NCI-H526 (cell line): ENCODE measurements at regions not wholly inside any gene's neighbourhood (a gene's known extent, or its start where the extent isn't known, plus 50 kb on each side); places are given as distances from the start of the nearest gene placed in this dataset.

ENCODE experiments used
- DNase-seq, 2 experiments: peaks; one replicate each; lab custom pipeline; 2025; lab: John Stamatoyannopoulos, UW

DNA sequence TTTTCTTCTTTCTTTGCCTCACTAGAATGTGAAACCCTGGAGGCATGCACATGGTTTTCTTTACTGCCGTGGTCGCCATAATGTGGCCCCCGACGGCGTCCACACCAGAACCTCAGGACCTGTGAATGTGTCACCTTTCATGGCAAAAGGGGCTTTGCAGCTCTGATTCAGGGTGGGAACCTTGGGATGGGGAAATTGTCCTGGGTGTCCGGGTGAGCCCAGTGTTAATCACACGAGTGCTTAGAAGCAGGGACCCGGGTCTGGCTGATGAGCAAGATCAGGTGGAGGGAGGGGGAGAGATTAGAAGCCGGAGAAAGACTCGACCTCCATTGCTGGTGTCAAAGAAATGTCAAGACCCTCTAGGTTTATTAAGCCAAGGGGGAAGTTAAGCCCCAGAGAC lies 74.7 kb upstream of the SHISAL1 start:
- DNase-seq, result no peak

DNA sequence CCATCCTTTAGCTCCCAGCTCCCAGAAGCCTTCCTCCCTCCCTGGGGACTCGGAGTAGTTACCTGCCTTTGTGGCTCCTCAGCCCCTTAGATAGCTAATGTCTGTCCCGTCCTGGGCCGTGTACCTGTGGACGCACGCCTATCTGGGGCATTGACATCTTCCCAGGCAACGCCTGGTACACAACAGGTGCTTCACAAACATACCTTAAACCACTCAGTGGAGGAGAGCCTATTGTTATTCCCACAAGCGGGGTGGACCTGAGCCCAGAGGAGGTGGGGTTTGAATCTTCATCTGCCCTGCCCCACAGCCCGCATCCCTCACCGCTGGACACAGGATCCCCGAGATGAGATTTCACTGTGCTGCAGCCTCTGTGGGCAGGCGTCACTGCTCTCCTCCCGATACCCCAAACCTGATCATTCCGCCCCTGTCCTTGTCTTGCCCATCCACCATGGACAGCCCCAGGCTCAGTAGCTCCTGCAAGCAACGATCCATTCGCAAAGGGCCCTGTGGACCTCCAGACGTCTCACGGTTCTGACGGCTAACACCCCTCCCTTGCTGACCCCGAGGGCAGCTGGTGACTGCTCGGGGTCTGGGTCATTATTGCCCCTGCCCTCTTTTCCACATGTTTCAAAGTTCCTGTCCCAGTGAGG lies 73.8 kb upstream of the SHISAL1 start:
- no peak for DNase-seq

GRCh38 chr22:44385781-44386180 lies 73.0 kb upstream of the SHISAL1 start:
- no peak for DNase-seq

DNA sequence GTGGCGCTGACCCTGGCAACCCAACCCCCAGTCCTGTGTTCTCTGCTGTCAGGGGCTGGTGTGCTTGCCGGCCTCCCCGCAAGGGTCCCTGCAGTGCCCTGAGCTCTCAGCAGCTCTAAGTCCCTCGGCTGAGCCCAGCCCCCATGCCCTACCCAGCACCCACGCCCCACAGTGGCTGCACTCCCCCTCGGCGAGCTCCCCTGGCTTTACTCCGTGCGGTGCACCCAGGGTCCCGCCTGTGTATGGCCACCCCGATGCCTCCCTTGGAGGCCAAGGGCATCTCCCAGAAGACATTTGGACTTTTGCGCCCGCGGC lies 72.5 kb upstream of the SHISAL1 start:
- no peak for DNase-seq

GRCh38 chr22:44384563-44385295 lies 72.0 kb upstream of the SHISAL1 start:
- no peak for DNase-seq

GRCh38 chr22:44383652-44384562 lies 71.2 kb upstream of the SHISAL1 start:
- no peak for DNase-seq

DNA sequence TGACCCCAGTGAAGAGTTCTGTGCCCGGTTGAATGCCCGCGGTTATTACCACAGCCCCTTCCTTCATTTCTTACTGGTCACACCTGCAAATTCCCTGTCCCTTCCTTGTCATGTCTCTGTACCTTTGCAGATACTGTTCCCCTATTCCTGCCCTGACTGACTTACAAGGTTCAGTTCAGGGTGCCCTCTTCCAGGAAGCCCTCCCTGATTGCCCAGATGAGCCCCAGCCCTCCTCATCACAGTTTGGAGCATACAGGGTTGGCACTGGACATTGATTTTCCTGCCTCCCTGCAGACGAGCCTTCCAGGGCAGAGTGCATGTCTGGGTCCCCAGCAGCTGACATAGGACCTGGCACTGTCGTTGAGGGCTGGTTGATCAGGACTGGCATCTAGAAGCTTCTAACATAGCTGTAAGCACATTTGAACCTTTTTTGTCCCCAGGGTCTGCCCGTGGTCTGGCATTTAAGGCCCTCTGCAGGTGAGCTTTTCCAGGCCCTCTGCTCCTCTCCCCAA lies 70.4 kb upstream of the SHISAL1 start:
- no peak for DNase-seq

DNA sequence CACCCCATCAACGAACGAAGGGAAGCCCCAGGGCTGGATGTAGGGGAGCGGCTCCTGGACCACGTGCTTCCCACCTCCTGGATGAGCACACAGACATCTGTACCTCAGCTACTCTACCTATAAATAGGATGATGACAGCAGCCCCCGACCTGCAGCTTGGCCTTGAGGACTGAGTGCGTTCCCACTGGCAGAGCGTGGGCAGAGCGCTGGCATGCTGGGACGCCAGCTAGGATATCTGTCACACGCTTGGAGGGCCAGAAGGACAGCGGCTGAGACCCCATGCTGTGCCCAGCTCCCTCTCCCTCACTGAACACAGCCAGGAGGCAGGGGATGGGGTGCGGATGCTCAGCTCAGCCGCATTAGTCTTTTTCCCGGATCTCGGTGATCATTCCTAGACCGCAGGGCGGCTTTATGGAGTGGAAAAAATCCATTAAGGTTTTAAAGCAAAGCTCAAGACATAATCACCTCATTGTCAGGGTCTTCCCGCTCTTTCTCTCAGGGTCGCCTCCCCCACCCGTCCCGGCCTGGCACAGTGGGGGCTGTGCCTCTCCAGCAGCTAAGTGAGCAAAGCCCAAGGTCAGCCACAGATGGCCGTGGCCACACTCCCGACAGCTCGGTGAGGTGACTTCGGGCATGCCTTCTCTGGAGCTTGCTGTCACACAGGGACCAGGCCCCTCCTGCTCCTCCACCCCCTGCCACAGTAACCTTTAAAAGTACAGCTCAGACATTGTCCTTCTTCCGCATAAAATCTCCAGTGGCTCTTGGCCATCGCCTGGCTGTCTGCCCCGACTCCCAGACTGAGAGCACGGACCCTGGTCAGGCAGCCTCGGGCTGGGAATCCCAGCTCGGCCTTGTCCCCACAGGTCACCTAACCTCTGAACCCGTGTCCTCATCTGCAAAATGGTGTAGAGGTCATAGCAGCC lies 69.6 kb upstream of the SHISAL1 start:
- DNase-seq, result no peak

DNA sequence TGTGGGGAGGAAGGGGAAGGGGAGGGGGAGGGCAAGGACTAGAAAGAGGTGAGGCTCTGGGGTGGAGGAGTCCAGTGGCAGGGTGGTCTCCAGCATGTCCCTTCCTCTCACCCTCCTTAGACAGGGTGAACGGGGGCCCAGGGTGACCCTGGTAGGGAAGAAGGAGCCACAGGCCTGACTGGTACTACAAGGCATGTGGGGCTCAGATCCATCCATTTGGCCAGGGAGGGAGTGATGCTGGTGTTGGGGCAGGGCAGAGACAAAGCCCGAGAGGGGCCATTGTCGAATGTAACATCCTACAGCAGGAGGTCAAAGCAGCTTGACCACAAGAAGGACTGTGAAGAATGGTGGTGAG lies 69.0 kb upstream of the SHISAL1 start:
- DNase-seq, result no peak

DNA sequence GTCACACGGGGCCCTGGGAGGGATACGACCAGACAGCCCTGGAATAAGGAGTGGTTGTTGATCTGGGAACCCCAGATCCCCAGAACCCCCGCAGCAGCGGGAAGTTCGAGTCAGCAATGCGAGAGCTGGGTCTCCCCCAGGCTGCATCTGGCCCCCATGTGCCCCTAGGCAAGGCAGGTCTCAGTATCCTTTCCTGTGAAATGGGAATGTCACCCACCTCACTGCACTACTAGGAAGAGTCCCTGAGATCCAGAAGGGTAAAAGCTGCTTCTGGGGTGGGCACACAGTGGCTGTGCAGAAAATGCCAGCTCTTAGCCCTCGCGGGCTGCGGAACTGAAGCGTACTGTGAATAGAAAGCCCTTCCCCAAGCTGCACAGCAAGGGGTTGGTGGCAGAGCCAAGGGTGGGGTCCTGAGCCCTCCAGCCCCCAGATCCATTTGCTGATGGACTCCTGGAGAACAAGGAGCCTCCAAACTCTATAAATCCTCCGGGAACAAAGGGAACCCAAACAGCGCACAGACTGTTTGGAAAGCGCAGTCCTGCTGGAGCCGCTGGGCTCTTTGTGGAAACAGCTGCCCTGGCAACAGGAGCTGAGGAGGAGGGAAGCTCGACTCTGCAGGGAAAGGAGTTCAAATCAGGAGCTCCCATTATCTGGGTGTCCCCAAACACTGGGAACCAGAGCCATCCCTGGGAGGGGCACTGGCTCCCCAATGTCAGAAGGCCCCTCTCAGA lies 68.2 kb upstream of the SHISAL1 start:
- DNase-seq, result no peak

GRCh38 chr22:44379817-44380755 lies 67.3 kb upstream of the SHISAL1 start:
- no peak for DNase-seq

- no peak for DNase-seq
Measured at GRCh38 chr22:44378380-44378779, 65.6 kb upstream of the SHISAL1 start.

GRCh38 chr22:44375451-44375850 lies 62.7 kb upstream of the SHISAL1 start:
- no peak for DNase-seq

DNA sequence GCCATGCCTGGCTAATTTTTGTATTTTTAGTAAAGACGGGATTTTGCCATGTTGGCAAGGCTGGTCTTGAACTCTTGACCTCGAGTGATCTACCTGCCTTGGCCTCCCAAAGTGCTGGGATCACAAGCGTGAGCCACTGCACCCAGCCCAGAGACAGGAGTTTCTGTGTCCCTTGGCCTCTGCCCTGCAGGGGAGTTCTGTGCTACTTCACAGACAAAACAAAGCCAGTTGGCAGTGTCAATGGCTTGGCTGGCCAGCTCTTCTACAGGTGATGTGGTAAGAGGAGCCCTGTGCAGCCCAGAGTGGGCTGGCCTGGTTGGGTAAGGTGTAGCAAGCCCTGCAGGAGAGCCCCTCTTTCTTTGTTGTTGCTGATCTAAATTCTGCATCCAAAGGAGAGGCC lies 60.5 kb upstream of the SHISAL1 start:
- DNase-seq, result no peak

- DNase-seq, result no peak
Measured at GRCh38 chr22:44372611-44373010, 59.9 kb upstream of the SHISAL1 start.

DNA sequence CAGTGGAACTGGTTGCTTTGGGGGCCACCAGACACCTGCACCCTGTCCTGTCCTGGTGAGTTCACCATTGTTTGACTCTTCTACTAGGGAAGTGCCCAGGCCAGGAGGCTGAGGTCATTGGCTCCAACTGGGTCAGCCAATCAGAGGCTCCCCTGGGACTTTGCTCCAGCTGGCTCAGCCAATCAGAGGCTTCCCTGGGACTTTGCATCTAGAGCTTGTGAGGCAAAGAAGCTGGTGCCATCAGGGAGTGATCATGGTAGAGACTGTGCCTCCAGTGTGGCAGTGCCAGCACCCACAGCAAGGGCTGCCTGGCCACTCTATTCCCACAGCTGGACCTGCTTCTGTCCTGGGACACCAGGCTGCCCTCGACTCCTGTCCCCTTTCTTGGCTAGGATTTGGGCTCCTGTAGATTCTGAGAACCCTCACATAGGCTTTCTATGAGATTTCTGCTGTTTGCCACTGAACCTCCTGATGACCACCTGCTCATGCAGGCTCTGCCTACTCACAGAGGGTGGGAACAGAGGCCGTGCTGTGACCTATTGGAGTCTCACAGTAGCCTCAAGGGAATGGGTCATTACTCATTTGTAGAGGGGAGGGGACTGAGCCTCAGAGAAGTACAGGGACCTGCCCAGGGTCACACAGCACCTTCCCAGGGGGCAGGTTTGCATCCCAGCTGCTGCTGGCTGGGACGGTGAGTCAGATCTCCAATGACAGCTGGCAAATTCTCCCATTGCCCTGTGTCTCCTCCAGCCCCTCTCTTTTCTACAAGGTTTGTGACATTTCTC lies 59.2 kb upstream of the SHISAL1 start:
- no peak for DNase-seq

DNA sequence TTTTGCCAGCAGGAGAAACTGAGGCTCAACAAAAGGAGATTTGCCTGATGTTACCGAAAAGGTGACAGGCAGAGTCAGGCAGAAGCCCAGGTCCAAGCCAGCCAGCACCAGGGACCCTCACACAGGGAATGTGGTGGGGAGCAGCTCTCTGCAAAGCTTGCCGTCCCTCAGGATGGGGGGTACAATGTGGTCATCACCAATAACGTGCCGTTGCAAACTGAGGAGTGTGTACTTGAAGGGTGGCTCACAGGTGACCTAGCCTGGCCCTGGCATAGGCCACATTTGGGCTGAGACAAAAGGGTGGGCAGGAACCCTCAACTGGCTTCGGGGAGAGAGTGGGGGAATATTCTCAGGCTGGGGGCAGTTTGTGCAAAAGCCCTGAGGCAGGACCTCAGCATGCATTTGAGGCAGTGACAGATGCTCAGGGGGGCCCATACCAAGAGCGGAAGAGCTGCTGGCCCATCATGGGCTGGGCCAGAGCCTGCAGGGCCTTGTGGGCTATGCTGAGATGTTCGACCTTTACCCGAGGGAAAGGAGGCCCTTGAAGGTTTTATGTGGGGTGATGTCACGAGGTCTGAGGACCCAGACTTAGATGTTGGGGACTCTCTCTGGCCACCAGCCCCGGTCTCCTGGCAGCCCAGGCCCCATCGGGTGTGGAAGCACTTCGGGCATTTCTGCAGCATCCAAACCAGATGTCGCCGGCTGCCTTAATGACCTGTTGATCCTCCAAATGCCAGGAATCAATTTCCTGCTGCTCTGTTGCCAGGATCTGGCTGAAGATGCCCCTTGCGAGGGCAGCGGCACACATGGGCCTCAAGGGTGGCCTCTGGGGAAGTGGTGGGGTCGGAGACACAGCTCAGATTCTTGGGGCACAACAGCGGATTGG lies 57.4 kb upstream of the SHISAL1 start:
- no peak for DNase-seq

DNA sequence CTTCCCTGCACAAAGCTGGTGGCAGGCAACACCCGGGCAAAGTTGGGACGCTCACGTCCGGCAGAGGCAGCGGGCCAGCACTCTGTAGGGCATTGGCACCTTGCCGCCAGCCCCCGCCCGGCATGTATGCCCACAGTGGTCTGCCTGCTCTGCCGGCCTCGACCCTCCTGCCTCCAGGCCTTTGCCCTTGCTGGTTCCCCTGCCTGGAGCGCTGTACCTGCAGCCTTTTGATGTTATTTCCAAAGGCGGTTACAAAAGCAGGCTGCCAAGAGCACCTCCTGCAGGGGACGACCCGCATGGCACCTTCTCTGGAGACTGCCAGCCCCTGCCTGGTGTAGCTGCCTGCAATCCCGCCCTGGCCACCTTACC lies 56.5 kb upstream of the SHISAL1 start:
- DNase-seq, result no peak
